ENCODE measurements at regions not wholly inside any gene's neighbourhood (a gene's known extent, or its start where the extent isn't known, plus 50 kb on each side); places are given as distances from the start of the nearest gene placed in this dataset.

GRCh38 chr4:189740873-189741272 is 199.8 kb upstream of the FRG1 start:
- TF ChIP-seq CTCF (IDR thresholded peaks at IDR 0.05) (no peak), TCF7L2 (IDR thresholded peaks at IDR 0.05; ENCODE audit: low read depth, low read length) (no peak)
